ENCODE measurements at regions not wholly inside any gene's neighbourhood (a gene's known extent, or its start where the extent isn't known, plus 50 kb on each side); places are given as distances from the start of the nearest gene placed in this dataset.
"Not testable (repeated sequence)": the region's sequence is repeated elsewhere in the genome, so short reads cannot be mapped to it uniquely, and the experiment has no call there.

GRCh38 chr7:156369929-156370328 lies 270.6 kb upstream of the RNF32 start:
- not testable (repeated sequence) for DNase-seq

- DNase-seq = no peak
Observed at GRCh38 chr7:156368053-156368843, 272.3 kb upstream of the RNF32 start.

GRCh38 chr7:156363751-156364150 lies 276.8 kb upstream of the RNF32 start:
- no peak for DNase-seq

GRCh38 chr7:156360835-156361234 lies 279.7 kb upstream of the RNF32 start:
- DNase-seq = no peak

GRCh38 chr7:156356551-156356950 lies 284.0 kb upstream of the RNF32 start:
- DNase-seq = no peak

GRCh38 chr7:156353352-156353751 lies 287.2 kb upstream of the RNF32 start:
- no peak for DNase-seq

- not testable (repeated sequence) for DNase-seq
Observed at GRCh38 chr7:156347703-156348248, 292.8 kb upstream of the RNF32 start.

GRCh38 chr7:156347132-156347531 lies 293.4 kb upstream of the RNF32 start:
- no peak for DNase-seq

- DNase-seq = no peak
Observed at GRCh38 chr7:156344595-156344994, 296.0 kb upstream of the RNF32 start.

- DNase-seq = no peak
Observed at GRCh38 chr7:156334636-156335035, 305.9 kb upstream of the RNF32 start.

GRCh38 chr7:156327916-156328315 lies 312.7 kb upstream of the RNF32 start:
- no peak for DNase-seq

- no peak for DNase-seq
Observed at GRCh38 chr7:156327474-156327873, 313.1 kb upstream of the RNF32 start.

GRCh38 chr7:156324201-156324600 lies 316.4 kb upstream of the RNF32 start:
- DNase-seq = no peak

- not testable (repeated sequence) for DNase-seq
Observed at GRCh38 chr7:156321430-156321829, 319.1 kb upstream of the RNF32 start.

- no peak for DNase-seq
Observed at GRCh38 chr7:156318926-156319325, 321.6 kb upstream of the RNF32 start.

GRCh38 chr7:156318426-156318825 lies 322.1 kb upstream of the RNF32 start:
- DNase-seq = no peak

GRCh38 chr7:156309016-156309620 lies 331.5 kb upstream of the RNF32 start:
- DNase-seq = no peak

GRCh38 chr7:156307193-156307592 lies 333.4 kb upstream of the RNF32 start:
- no peak for DNase-seq

- no peak for DNase-seq
Observed at GRCh38 chr7:156305351-156305750, 335.2 kb upstream of the RNF32 start.

GRCh38 chr7:156282816-156283215 lies 357.8 kb upstream of the RNF32 start:
- no peak for DNase-seq

- no peak for DNase-seq
Observed at GRCh38 chr7:156279635-156280034, 360.9 kb upstream of the RNF32 start.

GRCh38 chr7:156275292-156275691 lies 365.3 kb upstream of the RNF32 start:
- no peak for DNase-seq

GRCh38 chr7:156274557-156274956 lies 366.0 kb upstream of the RNF32 start:
- DNase-seq = no peak

GRCh38 chr7:156261581-156261980 lies 379.0 kb upstream of the RNF32 start:
- no peak for DNase-seq

Data from MV-4-11 (cell line).